ENCODE measurements at regions not wholly inside any gene's neighbourhood (a gene's known extent, or its start where the extent isn't known, plus 50 kb on each side); places are given as distances from the start of the nearest gene placed in this dataset.

- H3K4me2 ChIP-seq (ENCODE audit: low read length): no peak overlapping the region
- no peak overlapping the region for H3K4me3 ChIP-seq (ENCODE audit: low read length)
- no peaks in the 10 kb centered on the region for H3F3A ChIP-seq (ENCODE audit: insufficient read depth, low read length, poor library complexity, severe bottlenecking)
- no peak overlapping the region for H3K27ac ChIP-seq (ENCODE audit: low read length)
- H2AFZ ChIP-seq (ENCODE audit: low read depth, low read length): no peak overlapping the region
- no peaks in the 10 kb centered on the region for H3K27me3 ChIP-seq (ENCODE audit: insufficient read depth, low read depth, low read length)
- H3K36me3 ChIP-seq (ENCODE audit: insufficient read depth, low read length): no peaks in the 10 kb centered on the region
- no peaks in the 10 kb centered on the region for H4K20me1 ChIP-seq (ENCODE audit: insufficient read depth)
- no peaks in the 10 kb centered on the region for H3K9me3 ChIP-seq (ENCODE audit: low read length)
- H3K79me2 ChIP-seq (replicated peaks; ENCODE audit: insufficient read depth, low read length): no peaks in the 10 kb centered on the region
- no peak for TF ChIP-seq POLR2AphosphoS5 (IDR thresholded peaks at IDR 0.05)
- H3K9ac ChIP-seq (ENCODE audit: low read length): no peak overlapping the region
- no peaks in the 10 kb centered on the region for H3K9me2 ChIP-seq (ENCODE audit: insufficient read depth, low read length)
Measured at GRCh38 chr3:194077602-194078001, 58.3 kb upstream of the HES1 start.

DNA sequence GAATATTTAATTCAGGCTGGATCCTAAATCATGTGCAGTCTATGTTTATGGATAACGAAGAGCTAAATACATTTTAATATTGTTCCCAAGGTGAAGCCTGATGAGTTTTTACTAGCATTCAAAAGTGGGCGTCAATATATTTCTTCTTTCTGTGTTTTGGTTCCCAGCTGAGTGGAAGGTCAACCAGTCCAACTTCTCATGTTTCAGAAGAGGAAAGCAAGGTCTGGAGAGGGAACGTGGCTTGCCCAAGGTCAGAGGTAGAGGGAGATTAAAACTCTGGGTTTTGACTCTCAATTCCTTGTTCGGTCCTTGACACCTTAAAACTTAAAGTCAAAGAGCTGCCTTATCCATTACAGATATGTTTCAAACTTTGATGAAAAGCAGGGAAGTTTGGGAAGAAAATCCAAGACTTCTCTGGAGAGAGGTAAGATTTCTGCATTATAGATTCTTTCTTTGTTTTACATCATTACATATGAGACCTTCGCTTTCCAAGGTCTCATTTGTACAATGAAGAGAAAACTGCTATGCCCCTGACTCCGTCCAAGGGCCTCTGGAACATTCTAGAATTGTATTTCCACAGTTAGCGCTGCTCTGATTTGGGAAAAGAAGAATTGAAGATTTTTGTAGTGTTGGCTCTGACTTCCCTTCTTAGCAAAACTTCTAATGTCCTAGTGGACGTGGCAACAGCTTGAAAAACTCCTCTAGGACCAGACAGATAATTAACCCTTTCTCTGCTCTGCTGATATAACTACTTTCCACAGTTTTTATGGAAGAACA, 57.7 kb upstream of the HES1 start:
- TF ChIP-seq MXI1 (conservative IDR thresholded peaks at IDR 0.05; ENCODE audit: poor library complexity, severe bottlenecking): no peak
- TF ChIP-seq TAF1 (IDR thresholded peaks at IDR 0.05; ENCODE audit: low read depth): no peak
- TF ChIP-seq RAD21 (conservative IDR thresholded peaks at IDR 0.05): no peak
- TF ChIP-seq SMC3 (conservative IDR thresholded peaks at IDR 0.05; ENCODE audit: poor library complexity): no peak
- TF ChIP-seq POLR2AphosphoS5 (IDR thresholded peaks at IDR 0.05): no peak
- TF ChIP-seq EZH2 (IDR thresholded peaks at IDR 0.05; ENCODE audit: borderline replicate concordance, insufficient read depth, low read length, poor library complexity, severe bottlenecking): no peak
- TF ChIP-seq EP300 (conservative IDR thresholded peaks at IDR 0.05; ENCODE audit: poor library complexity, severe bottlenecking): no peak
- TF ChIP-seq CTCF (IDR thresholded peaks at IDR 0.05; ENCODE audit: poor library complexity, severe bottlenecking): no peak
- TF ChIP-seq, protein P1, sequence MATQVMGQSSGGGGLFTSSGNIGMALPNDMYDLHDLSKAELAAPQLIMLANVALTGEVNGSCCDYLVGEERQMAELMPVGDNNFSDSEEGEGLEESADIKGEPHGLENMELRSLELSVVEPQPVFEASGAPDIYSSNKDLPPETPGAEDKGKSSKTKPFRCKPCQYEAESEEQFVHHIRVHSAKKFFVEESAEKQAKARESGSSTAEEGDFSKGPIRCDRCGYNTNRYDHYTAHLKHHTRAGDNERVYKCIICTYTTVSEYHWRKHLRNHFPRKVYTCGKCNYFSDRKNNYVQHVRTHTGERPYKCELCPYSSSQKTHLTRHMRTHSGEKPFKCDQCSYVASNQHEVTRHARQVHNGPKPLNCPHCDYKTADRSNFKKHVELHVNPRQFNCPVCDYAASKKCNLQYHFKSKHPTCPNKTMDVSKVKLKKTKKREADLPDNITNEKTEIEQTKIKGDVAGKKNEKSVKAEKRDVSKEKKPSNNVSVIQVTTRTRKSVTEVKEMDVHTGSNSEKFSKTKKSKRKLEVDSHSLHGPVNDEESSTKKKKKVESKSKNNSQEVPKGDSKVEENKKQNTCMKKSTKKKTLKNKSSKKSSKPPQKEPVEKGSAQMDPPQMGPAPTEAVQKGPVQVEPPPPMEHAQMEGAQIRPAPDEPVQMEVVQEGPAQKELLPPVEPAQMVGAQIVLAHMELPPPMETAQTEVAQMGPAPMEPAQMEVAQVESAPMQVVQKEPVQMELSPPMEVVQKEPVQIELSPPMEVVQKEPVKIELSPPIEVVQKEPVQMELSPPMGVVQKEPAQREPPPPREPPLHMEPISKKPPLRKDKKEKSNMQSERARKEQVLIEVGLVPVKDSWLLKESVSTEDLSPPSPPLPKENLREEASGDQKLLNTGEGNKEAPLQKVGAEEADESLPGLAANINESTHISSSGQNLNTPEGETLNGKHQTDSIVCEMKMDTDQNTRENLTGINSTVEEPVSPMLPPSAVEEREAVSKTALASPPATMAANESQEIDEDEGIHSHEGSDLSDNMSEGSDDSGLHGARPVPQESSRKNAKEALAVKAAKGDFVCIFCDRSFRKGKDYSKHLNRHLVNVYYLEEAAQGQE (IDR thresholded peaks at IDR 0.05; ENCODE audit: borderline replicate concordance): no peak

More for the DNA sequence above, 57.7 kb upstream of the HES1 start:
- Histone ChIP-seq H4K20me1 (ENCODE audit: insufficient read depth) (no peaks in the 10 kb centered on the region), H2AFZ (ENCODE audit: low read depth, low read length) (no peak overlapping the region), H3K79me2 (replicated peaks; ENCODE audit: insufficient read depth, low read length) (no peaks in the 10 kb centered on the region), H3K9me2 (ENCODE audit: insufficient read depth, low read length) (no peaks in the 10 kb centered on the region), H3K4me2 (ENCODE audit: low read length) (no peak overlapping the region), H3K27ac (ENCODE audit: low read length) (no peak overlapping the region), H3K4me3 (ENCODE audit: low read length) (no peak overlapping the region), H3K36me3 (ENCODE audit: insufficient read depth, low read length) (no peaks in the 10 kb centered on the region), H3F3A (ENCODE audit: insufficient read depth, low read length, poor library complexity, severe bottlenecking) (no peaks in the 10 kb centered on the region), H3K9ac (ENCODE audit: low read length) (no peak overlapping the region), H3K27me3 (ENCODE audit: insufficient read depth, low read depth, low read length) (no peaks in the 10 kb centered on the region), H3K9me3 (ENCODE audit: low read length) (no peaks in the 10 kb centered on the region)

All from neural cell (in vitro differentiated cells).